Hepatocyte (in vitro differentiated cells): ENCODE measurements at regions not wholly inside any gene's neighbourhood (a gene's known extent, or its start where the extent isn't known, plus 50 kb on each side); places are given as distances from the start of the nearest gene placed in this dataset.

Experiments
- DNase-seq: peaks from one replicate; pipeline ENCODE4 v3.0.0-alpha.2; 2016; ENCODE audit warnings: low spot score
- H2AFZ ChIP-seq: fragments of 200-600 bp; sonication (generic); 2 replicates; pipeline ENCODE4 v1.6.0; 2016; ENCODE audit warnings: antibody characterized with exemption, mild to moderate bottlenecking
- H3K27ac ChIP-seq: fragments of 200-600 bp; sonication (generic); 2 replicates; pipeline ENCODE4 v1.5.1; 2016; ENCODE audit warnings: mild to moderate bottlenecking
- H3K27me3 ChIP-seq: fragments of 200-600 bp; sonication (generic); 2 replicates; pipeline ENCODE4 v1.6.1; 2016
- H3K36me3 ChIP-seq: fragments of 200-600 bp; sonication (generic); replicated peaks from 2 replicates; pipeline ENCODE4 v1.5.1; 2016; ENCODE audit warnings: low read depth; ENCODE audit not compliant: insufficient read depth
- H3K4me1 ChIP-seq: fragments of 200-600 bp; sonication (generic); 2 replicates; pipeline ENCODE4 v1.5.1; 2016; ENCODE audit warnings: mild to moderate bottlenecking, moderate library complexity; ENCODE audit not compliant: insufficient read depth
- H3K4me2 ChIP-seq: fragments of 200-600 bp; sonication (generic); 2 replicates; pipeline ENCODE4 v1.6.0; 2016
- H3K4me3 ChIP-seq: fragments of 200-600 bp; sonication (generic); 2 replicates; pipeline ENCODE4 v1.5.1; 2016; ENCODE audit warnings: mild to moderate bottlenecking
- H3K79me2 ChIP-seq: fragments of 200-600 bp; sonication (generic); 2 replicates; pipeline ENCODE4 v1.6.0; 2017; ENCODE audit warnings: mild to moderate bottlenecking
- H3K9me2 ChIP-seq: fragments of 200-600 bp; sonication (generic); replicated peaks from 2 replicates; pipeline ENCODE4 v1.6.0; 2017; ENCODE audit warnings: mild to moderate bottlenecking; ENCODE audit not compliant: insufficient read depth
- H3K9me3 ChIP-seq: fragments of 200-600 bp; sonication (generic); 2 replicates; pipeline ENCODE4 v1.5.1; 2016; ENCODE audit warnings: low read depth, mild to moderate bottlenecking
- H4K20me1 ChIP-seq: fragments of 200-600 bp; sonication (generic); 2 replicates; pipeline ENCODE4 v1.6.0; 2016; ENCODE audit warnings: mild to moderate bottlenecking; ENCODE audit not compliant: insufficient read depth, poor library complexity, severe bottlenecking
- CTCF ChIP-seq: fragments of 200-600 bp; sonication (generic); IDR thresholded peaks from 2 replicates; pipeline ENCODE4 v1.5.1; 2016; ENCODE audit warnings: antibody characterized with exemption, mild to moderate bottlenecking; ENCODE audit not compliant: poor library complexity
- EZH2 ChIP-seq: fragments of 200-600 bp; sonication (generic); IDR thresholded peaks from 2 replicates; pipeline ENCODE4 v1.6.1; 2016; ENCODE audit warnings: antibody characterized with exemption, mild to moderate bottlenecking, borderline replicate concordance
- EZH2phosphoT487 ChIP-seq: fragments of 200-600 bp; sonication (generic); IDR thresholded peaks from one replicate; pipeline ENCODE4 v1.6.1; 2018; ENCODE audit warnings: antibody characterized with exemption, mild to moderate bottlenecking, low read depth, moderate library complexity; ENCODE audit not compliant: unreplicated experiment, severe bottlenecking
- WGBS: methylation state at CpG from one replicate; pipeline ENCODE4 v1.1.6; 2016; ENCODE audit warnings: low lambda C conversion rate; ENCODE audit errors: missing lambda C conversion rate; 5-methylcytosine and 5-hydroxymethylcytosine counted together

GRCh38 chr3:189491831-189492230, 139.4 kb upstream of the TP63 start:
- Histone ChIP-seq H3K4me1 (no peaks in the 10 kb centered on the region), H3K27me3 (no peaks in the 10 kb centered on the region), H3K9me3 (no peaks in the 10 kb centered on the region), H4K20me1 (no peaks in the 10 kb centered on the region), H3K4me3 (no peak overlapping the region), H3K36me3 (no peaks in the 10 kb centered on the region), H3K79me2 (no peaks in the 10 kb centered on the region), H3K9me2 (no peaks in the 10 kb centered on the region), H3K4me2 (no peak overlapping the region), H2AFZ (no peak overlapping the region), H3K27ac (no peak overlapping the region)
- TF ChIP-seq EZH2phosphoT487 (no peak), EZH2 (no peak)
- DNase-seq, result no peak
- 89% methylated on average over 4 of the region's 4 CpGs for WGBS

- no peak overlapping the region for H2AFZ ChIP-seq
- no peak for DNase-seq
- WGBS, result 95% methylated on average over 3 of the region's 3 CpGs
- no peaks in the 10 kb centered on the region for H3K27me3 ChIP-seq
- no peak overlapping the region for H3K4me3 ChIP-seq
- TF ChIP-seq EZH2phosphoT487 (no peak), EZH2 (no peak), CTCF (no peak)
- no peak overlapping the region for H3K27ac ChIP-seq
- H3K4me1 ChIP-seq, result no peaks in the 10 kb centered on the region
- no peaks in the 10 kb centered on the region for H3K79me2 ChIP-seq
- no peak overlapping the region for H3K4me2 ChIP-seq
- H3K9me2 ChIP-seq, result no peaks in the 10 kb centered on the region
- no peaks in the 10 kb centered on the region for H4K20me1 ChIP-seq
- no peaks in the 10 kb centered on the region for H3K36me3 ChIP-seq
- H3K9me3 ChIP-seq, result no peaks in the 10 kb centered on the region
Measured at GRCh38 chr3:189493271-189493670, 137.9 kb upstream of the TP63 start.

- WGBS, result 92% methylated on average over 1 of the region's 1 CpG
- Histone ChIP-seq H2AFZ (no peak overlapping the region), H3K4me2 (no peak overlapping the region), H3K4me1 (no peaks in the 10 kb centered on the region), H3K27ac (no peak overlapping the region), H3K4me3 (no peak overlapping the region), H4K20me1 (no peaks in the 10 kb centered on the region), H3K9me2 (no peaks in the 10 kb centered on the region), H3K9me3 (no peaks in the 10 kb centered on the region), H3K79me2 (no peaks in the 10 kb centered on the region), H3K27me3 (no peaks in the 10 kb centered on the region), H3K36me3 (no peaks in the 10 kb centered on the region)
- no peak for DNase-seq
- TF ChIP-seq CTCF, result no peak
- no peak for TF ChIP-seq EZH2
- no peak for TF ChIP-seq EZH2phosphoT487
Measured at GRCh38 chr3:189494632-189495031, 136.6 kb upstream of the TP63 start.

- WGBS, result 84% methylated on average over 6 of the region's 6 CpGs
- Histone ChIP-seq H3K9me2 (no peaks in the 10 kb centered on the region), H4K20me1 (no peaks in the 10 kb centered on the region), H2AFZ (no peak overlapping the region), H3K79me2 (no peaks in the 10 kb centered on the region), H3K36me3 (no peaks in the 10 kb centered on the region), H3K4me2 (no peak overlapping the region), H3K4me1 (no peaks in the 10 kb centered on the region), H3K4me3 (no peak overlapping the region), H3K27me3 (no peaks in the 10 kb centered on the region), H3K27ac (no peak overlapping the region), H3K9me3 (no peaks in the 10 kb centered on the region)
- no peak for DNase-seq
- TF ChIP-seq EZH2phosphoT487 (no peak), EZH2 (no peak), CTCF (no peak)
Measured at GRCh38 chr3:189496375-189497138, 134.6 kb upstream of the TP63 start.
